GM21825 (cell line): ENCODE measurements at regions not wholly inside any gene's neighbourhood (a gene's known extent, or its start where the extent isn't known, plus 50 kb on each side); places are given as distances from the start of the nearest gene placed in this dataset.
"Not testable (repeated sequence)": the region's sequence is repeated elsewhere in the genome, so short reads cannot be mapped to it uniquely, and the experiment has no call there.

Experiments used
- ATAC-seq: cut with Tn5 transposase; IDR thresholded peaks from one replicate; pipeline ENCODE4 v1.9.1; 2021; ENCODE audit warnings: mild to moderate bottlenecking, moderate library complexity; ENCODE audit not compliant: unreplicated experiment

DNA sequence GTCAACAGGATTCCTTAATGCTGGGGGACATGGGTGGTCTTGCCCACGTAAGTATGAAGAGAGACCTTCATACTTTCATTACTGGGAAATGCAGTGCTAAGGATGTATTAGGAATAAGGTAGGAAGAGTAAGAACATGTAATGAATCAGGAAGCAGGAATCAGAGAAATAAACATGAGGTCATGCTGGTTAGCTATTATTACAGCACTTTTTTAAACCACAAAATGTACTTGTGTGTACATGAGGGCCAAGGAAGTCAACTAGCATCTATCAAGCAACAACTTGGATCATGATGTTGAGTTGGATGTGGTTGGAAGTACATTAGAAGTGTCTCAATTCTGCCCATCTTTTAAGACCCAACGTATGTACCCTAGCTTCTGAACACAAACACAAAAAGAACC, 63.5 kb upstream of the E2F3 start:
- ATAC-seq = no peak

- no peak for ATAC-seq
These were observed 61.4 kb upstream of the E2F3 start for GRCh38 chr6:20340068-20340848.

DNA sequence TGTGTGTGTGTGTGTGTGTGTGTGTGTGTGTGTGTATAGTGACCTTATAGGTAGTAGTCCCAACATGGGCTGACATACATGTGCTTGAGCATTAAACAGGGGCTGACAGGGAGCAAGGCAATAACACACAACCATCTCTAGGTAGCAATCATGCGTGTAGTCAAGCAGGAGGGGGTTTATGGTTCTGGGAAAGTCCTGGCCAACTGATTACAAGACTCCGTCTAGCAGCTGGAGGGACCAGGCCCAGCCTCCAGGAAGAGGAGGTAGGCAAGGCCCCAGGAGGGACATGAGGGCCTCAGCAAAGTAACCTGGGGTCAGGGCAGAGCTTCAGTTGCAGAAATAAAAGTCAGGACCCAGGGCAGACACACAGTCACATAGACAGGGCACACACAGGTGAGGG, 60.6 kb upstream of the E2F3 start:
- no peak for ATAC-seq

GRCh38 chr6:20341564-20341963, 60.1 kb upstream of the E2F3 start:
- no peak for ATAC-seq

- not testable (repeated sequence) for ATAC-seq
These were observed 54.7 kb upstream of the E2F3 start for GRCh38 chr6:20346948-20347347.

- no peak for ATAC-seq
These were observed 53.6 kb upstream of the E2F3 start for GRCh38 chr6:20348041-20348440.

DNA sequence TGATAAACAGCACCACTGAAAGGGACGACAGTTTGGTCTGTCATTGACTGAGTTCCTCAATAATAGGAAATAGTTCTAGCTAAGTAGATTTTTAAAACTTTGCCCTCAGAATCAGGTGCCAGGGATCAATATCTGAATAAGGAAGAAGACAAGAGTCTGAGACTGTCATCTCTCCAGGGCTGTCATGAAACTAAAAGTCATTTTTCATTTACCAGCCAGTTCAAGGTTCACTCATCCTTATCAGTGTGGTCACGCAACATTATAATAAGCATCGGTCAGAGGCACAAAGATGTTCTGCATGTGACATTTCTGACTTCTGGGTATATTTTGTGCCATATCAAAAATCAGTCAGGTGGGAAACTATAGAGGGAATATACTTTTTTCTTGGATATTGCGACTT, 52.5 kb upstream of the E2F3 start:
- no peak for ATAC-seq

GRCh38 chr6:20350215-20350614, 51.5 kb upstream of the E2F3 start:
- ATAC-seq = no peak

- ATAC-seq = no peak
These were observed 50.1 kb upstream of the E2F3 start for GRCh38 chr6:20351534-20351933.
